NCI-H2171 (cell line): ENCODE measurements at regions not wholly inside any gene's neighbourhood (a gene's known extent, or its start where the extent isn't known, plus 50 kb on each side); places are given as distances from the start of the nearest gene placed in this dataset.
A peak's percentile ranks its signal among the peaks of the same experiment; 100 is the strongest.

Experiments used
- DNase-seq: peaks from one replicate; lab custom pipeline; 2025; lab: John Stamatoyannopoulos, UW

DNA sequence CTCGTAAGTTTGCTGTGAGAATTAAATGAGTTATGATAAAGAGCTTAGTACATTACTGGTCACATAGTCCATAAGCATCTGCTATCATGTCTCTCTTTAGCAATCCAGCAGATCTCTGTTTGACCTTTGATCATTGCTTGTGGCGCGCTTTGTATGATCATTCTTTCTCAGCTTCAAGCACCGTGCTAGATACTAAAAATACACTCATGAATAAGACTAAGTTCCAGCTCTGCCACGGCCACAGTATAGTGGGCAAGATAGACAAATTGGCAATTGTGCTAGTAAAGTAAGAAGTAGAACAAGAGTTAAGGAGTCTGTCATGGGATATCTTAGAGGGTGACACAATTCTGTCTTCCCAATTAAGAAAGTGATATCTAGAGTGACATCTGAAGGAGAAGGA is 75.2 kb upstream of the ADGRF1 start:
- DNase-seq, result no peak

DNA sequence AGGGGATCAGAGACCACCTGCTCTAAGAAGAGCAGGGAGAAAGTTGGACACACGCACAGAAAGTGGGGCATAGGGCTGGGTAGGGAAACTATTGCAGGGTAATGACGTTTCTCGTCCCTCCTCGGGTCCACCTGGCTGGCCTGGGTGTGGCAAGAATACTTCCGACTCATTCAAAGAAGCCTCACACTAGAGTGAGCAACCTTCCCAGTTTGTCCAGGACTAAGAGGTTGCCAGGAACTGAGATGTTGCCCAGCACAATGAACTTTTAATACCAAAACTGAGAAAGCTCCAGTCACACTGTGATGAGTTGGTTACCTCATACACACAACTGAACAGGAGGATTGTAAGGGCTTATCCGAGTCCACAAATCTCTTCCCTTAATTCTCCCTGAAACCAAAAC is 74.5 kb upstream of the ADGRF1 start:
- DNase-seq, result no peak

DNA sequence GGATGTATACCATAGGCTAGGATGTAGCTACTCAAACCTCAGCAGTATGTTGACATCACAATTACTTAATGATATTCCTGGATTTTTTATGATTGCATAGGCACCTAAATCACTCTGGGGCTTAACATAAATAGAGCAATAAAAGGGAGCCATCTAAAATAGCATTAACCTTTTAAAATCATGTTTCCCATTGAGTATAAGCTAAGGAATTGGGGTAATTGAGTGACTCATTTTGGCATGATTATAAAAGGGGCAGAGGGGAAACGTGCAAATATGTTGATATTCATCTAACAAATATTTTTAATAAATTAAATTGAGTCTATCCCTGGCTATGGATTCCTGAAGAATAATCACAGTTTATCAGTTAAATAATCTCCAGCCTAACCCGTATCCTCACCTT is 74.0 kb upstream of the ADGRF1 start:
- DNase-seq, result no peak

DNA sequence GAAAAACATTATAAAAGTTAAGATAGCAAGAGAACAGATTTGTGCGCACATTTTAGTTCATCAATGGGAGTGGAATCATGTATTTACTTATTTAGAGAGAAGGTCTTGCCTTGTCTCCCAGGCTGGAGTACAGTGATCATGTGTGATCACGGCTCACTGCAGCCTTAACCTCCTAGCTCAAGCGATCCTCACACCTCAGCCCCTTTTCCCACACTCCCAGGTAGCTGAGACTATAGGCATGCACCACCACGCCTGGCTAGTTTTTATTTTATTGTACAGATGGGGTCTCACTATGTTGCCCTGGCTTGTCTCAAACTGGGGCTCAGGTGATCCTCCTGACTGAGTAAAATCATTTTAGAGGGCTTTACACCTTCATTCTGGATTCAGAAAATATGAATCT is 72.3 kb upstream of the ADGRF1 start:
- no peak for DNase-seq

DNA sequence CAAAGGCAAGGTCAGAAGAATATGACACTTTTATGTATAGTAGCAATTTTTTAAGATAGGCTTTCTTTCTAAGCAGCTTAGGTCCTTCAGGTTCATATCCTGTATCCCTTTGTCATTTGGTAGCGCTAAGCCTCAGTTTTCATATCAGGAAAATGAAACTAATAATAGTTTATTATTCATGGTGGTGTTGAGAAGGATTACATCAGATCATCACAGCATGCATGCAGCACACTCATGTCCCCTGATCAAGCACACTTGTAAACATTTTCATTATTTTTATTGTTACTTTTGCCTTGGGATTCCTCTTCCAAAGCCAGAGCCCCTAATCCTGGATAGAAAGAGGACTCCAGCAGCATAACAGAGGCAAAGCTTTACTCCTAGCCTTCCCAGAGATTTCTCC is 70.2 kb upstream of the ADGRF1 start:
- no peak for DNase-seq

DNA sequence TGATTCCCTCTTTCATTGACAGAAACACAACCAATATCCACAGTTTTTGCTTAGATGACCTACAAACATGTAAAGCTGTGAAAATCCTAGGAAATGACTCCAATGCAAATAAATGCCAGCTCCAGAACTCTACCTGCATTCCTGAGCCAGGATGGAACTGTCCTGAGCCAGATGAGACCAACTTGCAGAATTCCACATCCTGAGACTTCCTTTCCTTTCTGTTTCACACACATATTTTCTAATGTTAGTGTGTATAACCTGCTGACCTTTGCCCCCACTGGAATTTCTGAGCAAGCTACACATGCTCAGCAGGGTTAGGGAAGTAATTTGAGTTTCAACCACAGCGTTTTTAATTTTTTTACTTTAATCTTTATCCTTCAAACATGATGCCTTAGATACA is 69.6 kb upstream of the ADGRF1 start:
- DNase-seq, result no peak

DNA sequence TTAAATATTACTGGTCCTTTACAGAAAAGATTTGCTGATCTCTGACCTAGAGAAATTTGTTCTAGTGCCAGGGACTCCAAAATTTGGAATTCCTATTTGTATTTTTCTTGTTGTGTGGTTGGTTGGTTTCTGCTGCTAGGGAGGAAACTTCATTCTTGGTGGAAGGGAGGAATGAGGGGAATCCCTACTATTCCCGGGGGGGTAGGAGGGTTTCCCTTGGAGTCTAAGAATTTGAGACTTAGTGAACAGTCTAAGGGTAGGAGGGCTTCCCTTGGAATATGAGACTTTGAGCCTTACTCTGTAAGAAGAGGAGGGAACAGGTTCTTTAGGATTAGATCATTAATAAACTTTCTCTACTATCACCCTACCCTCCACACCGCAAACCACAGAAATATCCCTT is 67.1 kb upstream of the ADGRF1 start:
- no peak for DNase-seq

DNA sequence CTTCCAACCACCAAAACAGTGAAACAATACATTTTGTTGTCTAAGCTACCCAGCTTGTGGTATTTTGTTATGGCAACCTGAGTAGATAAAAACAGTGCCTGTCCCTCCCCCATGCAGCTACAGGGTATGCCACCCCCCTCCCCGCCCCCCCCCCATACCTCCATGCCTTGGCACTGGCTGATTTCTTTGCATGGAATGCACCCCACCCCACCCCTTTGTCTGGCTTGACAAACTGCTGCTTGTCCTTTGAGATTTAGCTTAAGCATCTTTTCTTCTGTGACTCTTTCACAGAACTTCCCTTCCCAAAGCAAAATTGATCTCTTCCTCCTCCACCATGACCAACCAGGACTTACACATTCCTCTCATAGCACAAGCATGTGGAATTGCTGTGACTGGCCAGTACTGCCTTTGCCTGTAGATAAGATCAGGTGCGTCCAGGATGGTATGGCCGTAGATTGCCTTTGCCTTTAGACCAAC is 64.6 kb upstream of the ADGRF1 start:
- DNase-seq, result no peak

DNA sequence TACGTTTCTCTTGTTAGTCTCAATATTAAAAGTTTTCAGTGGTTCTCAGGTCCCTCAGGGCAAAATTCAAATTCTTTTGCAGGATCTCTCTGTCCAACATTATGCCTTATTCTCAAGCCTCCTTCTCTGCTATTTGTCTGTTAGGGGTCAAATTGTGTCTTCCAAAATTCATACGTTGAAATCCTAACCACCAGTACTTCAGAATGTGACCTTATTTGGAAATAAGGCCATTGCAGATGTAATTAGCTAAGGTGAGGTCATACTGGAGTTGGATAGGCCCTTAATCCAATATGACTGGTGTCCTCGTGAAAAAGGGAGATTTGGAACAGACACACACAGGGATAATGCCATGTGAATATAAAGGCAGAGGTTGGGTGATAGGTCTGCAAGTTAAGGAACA is 64.1 kb upstream of the ADGRF1 start:
- DNase-seq, result no peak

DNA sequence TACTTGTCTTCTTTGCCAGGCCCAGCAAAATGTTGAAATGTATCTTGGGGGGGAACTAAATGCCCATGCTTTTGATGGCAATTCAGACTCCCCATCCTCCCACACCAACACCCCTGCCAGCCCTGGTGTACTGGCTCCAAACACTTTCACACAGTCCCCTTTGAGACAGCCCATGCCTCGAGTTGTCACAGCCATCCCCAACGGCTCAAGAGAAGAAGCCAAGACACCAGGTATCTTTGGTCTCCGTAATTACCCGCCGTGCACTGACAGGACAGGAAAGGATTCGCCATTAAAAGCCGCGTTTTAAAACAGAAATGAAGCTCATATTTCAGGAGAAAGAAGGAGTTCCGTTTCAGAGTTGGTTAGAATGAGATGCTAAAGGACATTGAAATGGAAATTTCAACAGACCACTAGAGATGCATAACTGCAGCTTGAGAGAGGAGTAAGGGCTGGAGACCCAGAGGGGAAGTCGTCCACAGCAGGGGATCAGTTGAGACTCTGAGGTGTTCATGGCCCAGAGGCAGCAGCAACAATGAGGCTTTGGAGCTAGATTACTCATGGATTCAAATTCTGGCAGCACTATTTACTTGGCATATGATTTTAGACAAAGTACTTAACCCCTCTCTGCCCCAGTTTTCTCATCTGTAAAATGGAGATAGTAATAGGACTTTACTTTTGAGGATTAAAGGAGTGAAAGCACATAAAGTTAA is 63.5 kb upstream of the ADGRF1 start:
- no peak for DNase-seq

DNA sequence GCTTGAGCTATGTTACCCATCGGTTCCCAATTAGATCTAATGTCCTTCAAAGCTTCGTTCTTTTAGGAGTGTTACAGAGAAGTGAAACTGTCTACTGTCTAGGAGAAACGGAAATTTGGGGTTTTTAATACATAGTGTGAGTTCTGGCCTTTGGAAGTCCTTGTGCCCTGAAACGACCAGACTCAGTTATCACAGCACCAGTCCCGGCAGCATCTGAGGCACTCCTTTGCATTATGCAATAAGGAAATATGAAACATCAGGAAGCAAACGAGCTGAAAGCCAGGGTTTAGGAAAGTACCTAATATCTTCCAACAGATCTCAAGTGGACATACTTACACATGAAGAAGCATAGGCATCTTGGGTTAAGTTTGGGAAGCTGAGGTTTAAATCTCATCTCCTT is 61.8 kb upstream of the ADGRF1 start:
- DNase-seq, result no peak

DNA sequence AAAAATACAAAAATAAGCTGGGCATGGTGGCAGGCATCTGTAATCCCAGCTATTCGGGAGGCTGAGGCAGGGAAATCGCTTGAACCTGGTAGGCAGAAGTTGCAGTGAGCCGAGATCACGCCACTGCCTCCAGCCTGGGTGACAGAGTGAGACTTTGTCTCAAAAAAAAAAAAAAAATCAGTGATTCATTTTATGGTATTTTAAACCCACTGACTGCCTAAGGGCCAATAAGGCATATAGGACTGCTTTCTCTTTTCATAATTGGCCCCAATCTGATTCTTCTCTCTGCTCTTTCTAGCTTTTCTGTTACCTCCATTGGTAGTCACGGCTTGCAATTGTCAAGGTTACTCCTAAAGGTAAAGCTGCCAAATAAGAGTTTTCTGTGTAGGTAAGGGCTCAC is 60.2 kb upstream of the ADGRF1 start:
- DNase-seq, result no peak

DNA sequence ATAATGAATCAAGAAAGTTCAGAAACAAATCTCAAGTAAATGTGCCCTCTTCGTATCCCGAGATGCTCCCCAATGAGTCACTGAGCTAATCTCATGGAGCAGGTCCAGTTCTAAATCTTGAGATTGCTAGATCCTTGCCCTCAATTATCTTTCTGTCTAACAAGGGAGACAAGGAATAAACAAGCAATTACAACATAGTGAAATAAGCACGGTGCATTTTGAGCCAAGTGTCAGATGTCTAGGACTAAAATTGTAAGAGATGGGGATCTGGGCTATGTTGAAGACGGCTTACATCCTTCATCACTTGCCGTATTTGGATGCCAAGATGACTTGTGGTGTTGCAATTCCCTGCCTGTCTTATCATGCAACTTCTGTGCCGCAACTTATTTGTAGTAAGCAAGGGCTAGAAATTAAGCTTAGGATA is 56.5 kb upstream of the ADGRF1 start:
- DNase-seq, result no peak

DNA sequence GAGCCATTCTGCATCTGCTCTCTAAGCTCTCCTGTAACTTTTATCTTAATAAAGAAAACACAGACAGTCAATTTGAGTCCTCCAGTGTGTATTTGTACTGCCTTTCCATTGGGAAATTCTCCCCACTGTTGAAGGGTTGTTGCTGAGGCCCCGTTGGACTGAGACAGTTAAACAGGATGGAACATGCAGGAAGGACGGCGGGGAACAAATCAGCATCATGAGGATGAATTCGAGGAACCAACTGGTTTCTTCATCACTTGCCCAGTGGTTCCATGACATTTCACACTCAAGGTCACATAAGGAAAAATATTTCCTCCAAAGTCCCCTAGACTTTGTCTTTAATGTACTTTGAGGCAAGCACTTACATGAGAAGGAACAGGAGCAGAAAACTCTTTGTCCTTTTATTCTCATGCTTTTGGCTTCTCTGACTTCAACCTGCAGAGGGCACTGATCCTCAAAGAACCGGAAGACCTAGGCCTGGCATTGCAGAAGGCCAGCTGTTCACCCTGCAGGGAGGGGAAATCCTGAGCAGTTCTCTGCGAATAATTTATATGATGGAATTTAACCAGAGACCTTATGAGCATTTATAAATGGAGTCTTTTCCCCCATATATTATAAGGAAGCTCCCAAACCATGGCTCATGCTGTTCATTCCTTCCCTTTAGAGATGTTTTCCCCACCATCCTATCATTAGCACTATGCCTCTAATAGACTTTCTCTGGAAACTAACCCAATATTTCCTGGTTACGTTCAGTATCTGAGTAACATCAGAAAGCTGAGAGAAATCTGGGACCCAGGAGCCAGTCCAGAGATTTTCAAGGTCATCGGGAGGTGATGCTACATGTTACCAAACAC is 55.2 kb upstream of the ADGRF1 start:
- DNase-seq, result peak; percentile 68

DNA sequence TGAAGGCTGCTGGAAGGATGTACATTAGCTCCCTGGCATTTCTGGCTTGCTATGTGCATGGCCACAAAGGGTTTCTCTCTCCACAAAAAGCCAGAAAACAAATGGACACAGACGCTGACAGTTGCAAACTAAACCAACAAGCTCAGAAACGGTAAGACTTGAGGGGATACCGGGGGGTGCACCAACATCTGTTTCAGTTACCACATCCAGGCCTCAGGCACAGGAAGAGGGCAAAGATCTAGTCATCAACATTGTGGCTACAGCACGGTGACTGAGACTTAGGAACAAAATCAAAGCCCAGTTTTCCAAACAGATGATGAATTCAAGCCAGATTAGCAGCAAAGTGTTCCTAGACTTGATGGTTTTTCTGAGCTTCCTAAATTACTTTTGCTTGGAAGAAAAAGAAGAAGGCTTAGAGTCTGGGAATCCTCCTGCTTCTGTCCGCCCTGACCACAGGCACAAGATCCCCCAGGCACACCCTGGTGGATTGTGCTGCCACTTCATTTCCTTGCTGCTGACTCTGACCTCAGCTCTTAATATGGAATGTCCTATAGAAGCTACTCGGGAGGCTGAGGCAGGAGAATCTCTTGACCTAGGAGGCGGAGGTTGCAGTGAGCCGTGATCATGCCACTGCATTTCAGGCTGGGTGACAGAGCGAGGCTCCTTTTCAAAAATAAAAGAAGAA is 54.2 kb upstream of the ADGRF1 start:
- DNase-seq, result no peak

DNA sequence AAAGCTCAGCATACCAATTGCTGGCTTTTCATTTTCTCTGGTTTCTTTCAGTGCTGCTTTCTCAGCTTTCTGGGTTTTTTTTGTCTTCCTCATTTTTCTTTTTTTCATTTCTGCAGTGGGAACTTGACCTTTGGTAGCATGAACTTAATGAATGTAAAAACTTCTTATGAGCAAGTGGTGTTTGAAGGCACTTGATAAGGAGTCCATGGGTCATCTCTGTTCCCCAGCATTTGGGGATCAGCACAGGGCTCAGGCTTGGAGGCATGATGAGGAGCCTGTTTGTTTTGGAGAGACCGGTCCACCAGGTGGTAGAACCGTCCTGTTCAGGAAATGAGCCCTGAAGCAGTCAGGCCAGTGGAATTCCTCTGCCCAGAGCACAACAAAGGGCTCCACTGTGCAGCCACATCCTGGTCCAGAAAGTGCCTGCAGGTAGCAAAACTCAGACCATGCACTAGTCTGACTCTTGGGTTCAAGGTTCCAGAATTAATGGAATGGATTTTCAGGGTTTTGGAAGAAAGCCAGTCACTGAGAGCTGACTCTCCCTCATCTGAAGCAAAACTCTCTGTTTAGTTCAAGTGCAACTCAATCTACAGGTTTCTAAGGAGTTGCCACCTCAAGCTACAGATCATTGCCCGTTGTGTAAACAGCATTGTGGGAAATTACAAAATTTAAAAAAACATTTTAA is 52.3 kb upstream of the ADGRF1 start:
- no peak for DNase-seq

DNA sequence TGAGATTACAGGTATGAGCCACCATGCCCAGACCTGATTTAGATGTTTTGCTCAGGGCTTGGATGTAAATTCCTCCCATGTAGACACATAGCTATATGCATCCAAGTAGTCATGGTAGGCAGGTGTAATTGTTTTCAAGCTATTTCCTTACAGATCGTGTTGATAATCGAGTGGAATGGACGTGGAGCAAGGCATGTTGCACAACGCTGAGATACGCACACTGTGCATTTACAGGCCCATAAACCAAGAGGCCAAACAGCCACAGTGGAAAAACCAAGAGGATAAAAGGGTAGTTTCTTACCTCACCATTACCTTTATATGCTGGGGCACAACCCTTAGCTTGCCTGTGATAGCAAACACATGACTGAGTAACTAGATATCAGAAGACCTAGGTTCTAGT is 51.0 kb upstream of the ADGRF1 start:
- DNase-seq, result no peak

DNA sequence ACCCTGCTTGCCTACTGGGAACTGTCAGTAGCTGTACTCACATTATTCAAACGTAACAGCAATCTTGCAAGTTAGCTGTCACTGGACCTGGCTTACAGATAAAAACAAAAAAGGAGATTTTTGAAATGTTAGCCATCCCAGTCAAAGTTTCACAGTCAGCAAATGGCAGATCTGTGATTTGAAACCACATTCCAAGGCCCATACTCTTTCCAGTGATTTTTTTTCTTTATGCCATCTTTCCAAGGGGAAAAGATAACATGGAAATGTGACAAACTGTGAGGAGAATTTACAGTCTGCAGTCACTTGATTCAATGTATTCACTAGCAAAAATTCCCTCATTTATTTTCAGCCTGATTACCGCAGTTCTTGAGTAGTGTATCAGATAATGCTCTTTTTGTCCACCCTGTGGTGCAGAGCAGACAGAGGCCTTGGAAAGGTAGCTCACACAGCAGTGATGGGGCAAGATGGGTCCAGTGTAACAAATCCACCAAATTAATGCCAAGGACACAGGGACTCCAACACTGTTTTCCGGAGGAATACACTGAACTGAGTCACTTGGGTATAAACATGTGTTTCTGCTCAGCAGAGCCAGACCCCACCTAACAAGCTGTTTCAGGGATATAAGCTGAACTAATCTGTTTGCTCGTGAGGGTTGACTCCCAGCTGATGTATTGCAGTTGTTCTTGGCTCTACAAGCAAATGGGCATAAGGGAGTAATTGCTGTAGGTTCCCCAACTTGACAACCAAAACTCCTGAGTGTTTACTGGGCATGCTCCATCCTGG is 49.9 kb upstream of the ADGRF1 start:
- no peak for DNase-seq
